GM23338 (cell line): ENCODE measurements at regions not wholly inside any gene's neighbourhood (a gene's known extent, or its start where the extent isn't known, plus 50 kb on each side); places are given as distances from the start of the nearest gene placed in this dataset.

Experiments used
- ATAC-seq: fragments of 200-7000 bp; cut with Tn5 transposase; 3 replicates; pipeline ENCODE4 v1.9.1; 2020
- DNase-seq: peaks from one replicate; pipeline ENCODE4 v3.0.0-alpha.2; 2015; ENCODE audit warnings: low spot score
- H2AFZ ChIP-seq: fragments of 200-600 bp; sonication (generic); 2 replicates; pipeline ENCODE4 v1.8.0; 2016; ENCODE audit warnings: antibody characterized with exemption, mild to moderate bottlenecking, moderate library complexity
- H3F3A ChIP-seq: fragments of 200-600 bp; sonication (generic); replicated peaks from 2 replicates; pipeline ENCODE4 v1.8.0; 2017; ENCODE audit warnings: antibody characterized with exemption, mixed run types, low read depth
- H3K27ac ChIP-seq: fragments of 200-600 bp; sonication (generic); 2 replicates; pipeline ENCODE4 v1.6.1; 2016; ENCODE audit warnings: low read depth
- H3K27me3 ChIP-seq: fragments of 200-600 bp; sonication (generic); 2 replicates; pipeline ENCODE4 v1.8.0; 2016; ENCODE audit warnings: mild to moderate bottlenecking, mixed run types, moderate library complexity; ENCODE audit not compliant: insufficient read depth
- H3K36me3 ChIP-seq: fragments of 200-600 bp; sonication (generic); 2 replicates; pipeline ENCODE4 v1.8.0; 2016; ENCODE audit warnings: mild to moderate bottlenecking; ENCODE audit not compliant: insufficient read depth
- H3K4me1 ChIP-seq: fragments of 200-600 bp; sonication (generic); 2 replicates; pipeline ENCODE4 v1.8.0; 2016; ENCODE audit warnings: mild to moderate bottlenecking, moderate library complexity; ENCODE audit not compliant: insufficient read depth
- H3K4me2 ChIP-seq: fragments of 200-600 bp; sonication (generic); 2 replicates; pipeline ENCODE4 v1.7.1; 2017; ENCODE audit warnings: mixed run types
- H3K4me3 ChIP-seq: fragments of 200-600 bp; sonication (generic); 2 replicates; pipeline ENCODE4 v1.6.1; 2016; ENCODE audit warnings: mixed run types
- H3K79me2 ChIP-seq: fragments of 200-600 bp; sonication (generic); replicated peaks from 2 replicates; pipeline ENCODE4 v1.8.0; 2017; ENCODE audit warnings: mild to moderate bottlenecking; ENCODE audit not compliant: insufficient read depth
- H3K9me2 ChIP-seq: fragments of 200-600 bp; sonication (generic); 2 replicates; pipeline ENCODE4 v1.8.0; 2017; ENCODE audit not compliant: insufficient read depth
- H4K20me1 ChIP-seq: fragments of 200-600 bp; sonication (generic); replicated peaks from 2 replicates; pipeline ENCODE4 v1.8.0; 2017; ENCODE audit warnings: mild to moderate bottlenecking; ENCODE audit not compliant: insufficient read depth
- H3K27ac Mint-ChIP-seq: 2 replicates; pipeline ENCODE4 v1.8.0; 2020; ENCODE audit warnings: inconsistent platforms, mild to moderate bottlenecking, moderate library complexity, mixed read lengths
- H3K27me3 Mint-ChIP-seq: 3 replicates; pipeline ENCODE4 v1.8.0; 2022; ENCODE audit warnings: low read depth, mild to moderate bottlenecking, moderate library complexity, mixed read lengths, inconsistent platforms; ENCODE audit not compliant: insufficient read depth, poor library complexity
- H3K36me3 Mint-ChIP-seq: 3 replicates; pipeline ENCODE4 v1.8.0; 2021; ENCODE audit warnings: low read depth, mild to moderate bottlenecking, inconsistent platforms, moderate library complexity, mixed read lengths
- H3K4me1 Mint-ChIP-seq: 3 replicates; pipeline ENCODE4 v1.8.0; 2020; ENCODE audit warnings: mild to moderate bottlenecking, inconsistent platforms, mixed read lengths
- H3K4me3 Mint-ChIP-seq: 3 replicates; pipeline ENCODE4 v1.8.0; 2021; ENCODE audit warnings: moderate library complexity, mild to moderate bottlenecking, inconsistent platforms, mixed read lengths
- H3K9me3 Mint-ChIP-seq: 3 replicates; pipeline ENCODE4 v1.8.0; 2020; ENCODE audit warnings: moderate library complexity, mild to moderate bottlenecking, inconsistent platforms, mixed read lengths
- CREB1 ChIP-seq: fragments of 250-450 bp; sonication (Bioruptor Pico); IDR thresholded peaks from 2 replicates; pipeline ENCODE4 v1.5.0; 2020; ENCODE audit warnings: low read depth, mild to moderate bottlenecking, moderate library complexity
- CTCF ChIP-seq, 2 experiments: fragments of 200-600 bp in 1 of 2; sonication (generic) in 1 of 2; conservative IDR thresholded peaks; 2 replicates each; pipeline versions ENCODE4 v1.5.1 to v1.6.1; 2016 to 2017; ENCODE audit warnings: antibody characterized with exemption in 2 of 2, low read depth in 2 of 2, mild to moderate bottlenecking in 2 of 2, moderate library complexity in 1 of 2
- EZH2phosphoT487 ChIP-seq: fragments of 200-600 bp; sonication (generic); IDR thresholded peaks from one replicate; pipeline ENCODE4 v1.8.1; 2018; ENCODE audit warnings: antibody characterized with exemption; ENCODE audit not compliant: unreplicated experiment
- JUNB ChIP-seq: IDR thresholded peaks from one replicate; pipeline ENCODE4 v1.6.1; 2016; ENCODE audit warnings: antibody characterized with exemption; ENCODE audit not compliant: unreplicated experiment
- NANOG ChIP-seq: IDR thresholded peaks from 2 replicates; pipeline ENCODE4 v1.6.1; 2016; ENCODE audit warnings: antibody characterized with exemption, borderline replicate concordance
- POLR2AphosphoS5 ChIP-seq: IDR thresholded peaks from 2 replicates; pipeline ENCODE4 v1.6.1; 2016; ENCODE audit warnings: antibody characterized with exemption, low read depth
- STAT1 ChIP-seq: IDR thresholded peaks from one replicate; pipeline ENCODE4 v1.6.1; 2016; ENCODE audit warnings: antibody characterized with exemption; ENCODE audit not compliant: unreplicated experiment
- ZNF114 ChIP-seq: fragments of 250-450 bp; sonication (Bioruptor Pico); IDR thresholded peaks from 2 replicates; pipeline ENCODE4 v1.5.0; 2020; ENCODE audit warnings: mild to moderate bottlenecking, moderate library complexity
- ZNF331 ChIP-seq: fragments of 250-450 bp; sonication (Bioruptor Pico); IDR thresholded peaks from 2 replicates; pipeline ENCODE4 v1.5.0; 2020; ENCODE audit warnings: low read depth, mild to moderate bottlenecking, moderate library complexity
- TF ChIP-seq, protein P1 (sequence below): IDR thresholded peaks from 2 replicates; pipeline ENCODE4 v1.6.1; 2016; ENCODE audit warnings: antibody characterized with exemption
- TF ChIP-seq, protein P2 (sequence below): fragments of 250-450 bp; sonication (Bioruptor Pico); IDR thresholded peaks from 2 replicates; pipeline ENCODE4 v1.5.0; 2020; ENCODE audit warnings: mild to moderate bottlenecking, moderate library complexity

GRCh38 chr1:221098471-221099405 lies 219.5 kb downstream of the HLX start:
- H3K4me3 ChIP-seq, result no peak overlapping the region
- H4K20me1 ChIP-seq, result no peaks in the 10 kb centered on the region
- TF ChIP-seq CTCF (conservative IDR thresholded peaks at IDR 0.05; ENCODE audit: low read depth in 2 of 2) (no peak), EZH2phosphoT487 (no peak), NANOG (no peak), ZNF114 (CRISPR knock-in tag) (no peak), JUNB (no peak), POLR2AphosphoS5 (no peak), CREB1 (no peak), STAT1 (no peak), ZNF331 (CRISPR knock-in tag) (no peak)
- TF ChIP-seq, protein P1, sequence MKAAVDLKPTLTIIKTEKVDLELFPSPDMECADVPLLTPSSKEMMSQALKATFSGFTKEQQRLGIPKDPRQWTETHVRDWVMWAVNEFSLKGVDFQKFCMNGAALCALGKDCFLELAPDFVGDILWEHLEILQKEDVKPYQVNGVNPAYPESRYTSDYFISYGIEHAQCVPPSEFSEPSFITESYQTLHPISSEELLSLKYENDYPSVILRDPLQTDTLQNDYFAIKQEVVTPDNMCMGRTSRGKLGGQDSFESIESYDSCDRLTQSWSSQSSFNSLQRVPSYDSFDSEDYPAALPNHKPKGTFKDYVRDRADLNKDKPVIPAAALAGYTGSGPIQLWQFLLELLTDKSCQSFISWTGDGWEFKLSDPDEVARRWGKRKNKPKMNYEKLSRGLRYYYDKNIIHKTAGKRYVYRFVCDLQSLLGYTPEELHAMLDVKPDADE, result no peak
- TF ChIP-seq, protein P2, sequence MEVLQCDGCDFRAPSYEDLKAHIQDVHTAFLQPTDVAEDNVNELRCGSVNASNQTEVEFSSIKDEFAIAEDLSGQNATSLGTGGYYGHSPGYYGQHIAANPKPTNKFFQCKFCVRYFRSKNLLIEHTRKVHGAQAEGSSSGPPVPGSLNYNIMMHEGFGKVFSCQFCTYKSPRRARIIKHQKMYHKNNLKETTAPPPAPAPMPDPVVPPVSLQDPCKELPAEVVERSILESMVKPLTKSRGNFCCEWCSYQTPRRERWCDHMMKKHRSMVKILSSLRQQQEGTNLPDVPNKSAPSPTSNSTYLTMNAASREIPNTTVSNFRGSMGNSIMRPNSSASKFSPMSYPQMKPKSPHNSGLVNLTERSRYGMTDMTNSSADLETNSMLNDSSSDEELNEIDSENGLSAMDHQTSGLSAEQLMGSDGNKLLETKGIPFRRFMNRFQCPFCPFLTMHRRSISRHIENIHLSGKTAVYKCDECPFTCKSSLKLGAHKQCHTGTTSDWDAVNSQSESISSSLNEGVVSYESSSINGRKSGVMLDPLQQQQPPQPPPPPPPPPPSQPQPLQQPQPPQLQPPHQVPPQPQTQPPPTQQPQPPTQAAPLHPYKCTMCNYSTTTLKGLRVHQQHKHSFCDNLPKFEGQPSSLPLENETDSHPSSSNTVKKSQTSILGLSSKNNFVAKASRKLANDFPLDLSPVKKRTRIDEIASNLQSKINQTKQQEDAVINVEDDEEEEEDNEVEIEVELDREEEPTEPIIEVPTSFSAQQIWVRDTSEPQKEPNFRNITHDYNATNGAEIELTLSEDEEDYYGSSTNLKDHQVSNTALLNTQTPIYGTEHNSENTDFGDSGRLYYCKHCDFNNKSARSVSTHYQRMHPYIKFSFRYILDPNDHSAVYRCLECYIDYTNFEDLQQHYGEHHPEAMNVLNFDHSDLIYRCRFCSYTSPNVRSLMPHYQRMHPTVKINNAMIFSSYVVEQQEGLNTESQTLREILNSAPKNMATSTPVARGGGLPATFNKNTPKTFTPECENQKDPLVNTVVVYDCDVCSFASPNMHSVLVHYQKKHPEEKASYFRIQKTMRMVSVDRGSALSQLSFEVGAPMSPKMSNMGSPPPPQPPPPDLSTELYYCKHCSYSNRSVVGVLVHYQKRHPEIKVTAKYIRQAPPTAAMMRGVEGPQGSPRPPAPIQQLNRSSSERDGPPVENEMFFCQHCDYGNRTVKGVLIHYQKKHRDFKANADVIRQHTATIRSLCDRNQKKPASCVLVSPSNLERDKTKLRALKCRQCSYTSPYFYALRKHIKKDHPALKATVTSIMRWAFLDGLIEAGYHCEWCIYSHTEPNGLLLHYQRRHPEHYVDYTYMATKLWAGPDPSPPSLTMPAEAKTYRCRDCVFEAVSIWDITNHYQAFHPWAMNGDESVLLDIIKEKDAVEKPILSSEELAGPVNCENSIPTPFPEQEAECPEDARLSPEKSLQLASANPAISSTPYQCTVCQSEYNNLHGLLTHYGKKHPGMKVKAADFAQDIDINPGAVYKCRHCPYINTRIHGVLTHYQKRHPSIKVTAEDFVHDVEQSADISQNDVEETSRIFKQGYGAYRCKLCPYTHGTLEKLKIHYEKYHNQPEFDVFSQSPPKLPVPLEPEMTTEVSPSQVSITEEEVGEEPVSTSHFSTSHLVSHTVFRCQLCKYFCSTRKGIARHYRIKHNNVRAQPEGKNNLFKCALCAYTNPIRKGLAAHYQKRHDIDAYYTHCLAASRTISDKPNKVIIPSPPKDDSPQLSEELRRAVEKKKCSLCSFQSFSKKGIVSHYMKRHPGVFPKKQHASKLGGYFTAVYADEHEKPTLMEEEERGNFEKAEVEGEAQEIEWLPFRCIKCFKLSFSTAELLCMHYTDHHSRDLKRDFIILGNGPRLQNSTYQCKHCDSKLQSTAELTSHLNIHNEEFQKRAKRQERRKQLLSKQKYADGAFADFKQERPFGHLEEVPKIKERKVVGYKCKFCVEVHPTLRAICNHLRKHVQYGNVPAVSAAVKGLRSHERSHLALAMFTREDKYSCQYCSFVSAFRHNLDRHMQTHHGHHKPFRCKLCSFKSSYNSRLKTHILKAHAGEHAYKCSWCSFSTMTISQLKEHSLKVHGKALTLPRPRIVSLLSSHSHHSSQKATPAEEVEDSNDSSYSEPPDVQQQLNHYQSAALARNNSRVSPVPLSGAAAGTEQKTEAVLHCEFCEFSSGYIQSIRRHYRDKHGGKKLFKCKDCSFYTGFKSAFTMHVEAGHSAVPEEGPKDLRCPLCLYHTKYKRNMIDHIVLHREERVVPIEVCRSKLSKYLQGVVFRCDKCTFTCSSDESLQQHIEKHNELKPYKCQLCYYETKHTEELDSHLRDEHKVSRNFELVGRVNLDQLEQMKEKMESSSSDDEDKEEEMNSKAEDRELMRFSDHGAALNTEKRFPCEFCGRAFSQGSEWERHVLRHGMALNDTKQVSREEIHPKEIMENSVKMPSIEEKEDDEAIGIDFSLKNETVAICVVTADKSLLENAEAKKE (CRISPR knock-in tag), result no peak
- H3K27ac ChIP-seq, result no peak overlapping the region
- Mint-ChIP-seq H3K27ac (peak overlapping the region; percentile 7; the same call in 1 of the 2 replicates), H3K4me3 (no peak overlapping the region), H3K9me3 (no peaks in the 10 kb centered on the region), H3K36me3 (no peaks in the 10 kb centered on the region), H3K4me1 (peaks cover 7% of the 10 kb centered on the region; the same call in 2 of the 3 replicates), H3K27me3 (no peaks in the 10 kb centered on the region)
- H3K36me3 ChIP-seq, result no peaks in the 10 kb centered on the region
- no peaks in the 10 kb centered on the region for H3F3A ChIP-seq
- ATAC-seq, result no peak
- H3K4me2 ChIP-seq, result no peak overlapping the region
- H3K27me3 ChIP-seq, result no peaks in the 10 kb centered on the region
- H2AFZ ChIP-seq, result peak overlapping the region; percentile 59; the same call in 1 of the 2 replicates
- no peak for DNase-seq
- H3K4me1 ChIP-seq, result no peaks in the 10 kb centered on the region
- no peaks in the 10 kb centered on the region; the same call in 1 of the 2 replicates for H3K9me2 ChIP-seq
- H3K79me2 ChIP-seq, result no peaks in the 10 kb centered on the region
